Activated naive CD8-positive, alpha-beta T cell treated with anti-CD3 and anti-CD28 coated beads, Interleukin-2, amount 10 ng/mL, durations not matched to agents 7 days and 5 days (primary cell): ENCODE measurements at regions not wholly inside any gene's neighbourhood (a gene's known extent, or its start where the extent isn't known, plus 50 kb on each side); places are given as distances from the start of the nearest gene placed in this dataset.

Experiments
- ATAC-seq: fragments of 150-1000 bp; cut with Tn5 transposase; one replicate; pipeline ENCODE4 v1.10.0; 2021; ENCODE audit warnings: low read depth, moderate library complexity
- POLR2A ChIA-PET: fragments of 350-600 bp; sonication (Branson Sonifier 250); formaldehyde crosslinking; loops from one replicate; lab custom pipeline; 2021; ENCODE audit warnings: antibody characterized with exemption; lab: Charles Lee
- DNase-seq: peaks from one replicate; pipeline ENCODE4 v3.0.0; 2021
- H3K27ac Mint-ChIP-seq: one replicate; pipeline ENCODE4 v1.8.0; 2022; ENCODE audit warnings: mild to moderate bottlenecking, mixed read lengths
- H3K27me3 Mint-ChIP-seq: one replicate; pipeline ENCODE4 v1.8.0; 2022; ENCODE audit warnings: mild to moderate bottlenecking, moderate library complexity, mixed read lengths
- H3K36me3 Mint-ChIP-seq: one replicate; pipeline ENCODE4 v1.8.0; 2021; ENCODE audit warnings: mild to moderate bottlenecking, mixed read lengths
- H3K4me1 Mint-ChIP-seq: one replicate; pipeline ENCODE4 v1.8.0; 2021; ENCODE audit warnings: mixed read lengths
- H3K4me3 Mint-ChIP-seq: one replicate; pipeline ENCODE4 v1.8.0; 2022; ENCODE audit warnings: mild to moderate bottlenecking, moderate library complexity, mixed read lengths
- H3K9me3 Mint-ChIP-seq: one replicate; pipeline ENCODE4 v1.8.0; 2021; ENCODE audit warnings: mixed read lengths

- ATAC-seq = no peak
- H3K27ac Mint-ChIP-seq = no peak overlapping the region
- peaks cover 2% of the 10 kb centered on the region for H3K9me3 Mint-ChIP-seq
- no peaks in the 10 kb centered on the region for H3K27me3 Mint-ChIP-seq
- H3K4me3 Mint-ChIP-seq = no peak overlapping the region
- POLR2A ChIA-PET = no interaction called here
- DNase-seq = no peak
- H3K36me3 Mint-ChIP-seq = no peaks in the 10 kb centered on the region
- H3K4me1 Mint-ChIP-seq = no peaks in the 10 kb centered on the region
Observed at GRCh38 chr18:44392933-44393332, 287.8 kb upstream of the SETBP1 start.

GRCh38 chr18:44393406-44393805 is 287.3 kb upstream of the SETBP1 start:
- no peaks in the 10 kb centered on the region for H3K36me3 Mint-ChIP-seq
- ATAC-seq = no peak
- no peak overlapping the region for H3K27ac Mint-ChIP-seq
- H3K4me1 Mint-ChIP-seq = no peaks in the 10 kb centered on the region
- DNase-seq = no peak
- peaks cover 2% of the 10 kb centered on the region for H3K27me3 Mint-ChIP-seq
- POLR2A ChIA-PET = no interaction called here
- H3K4me3 Mint-ChIP-seq = no peak overlapping the region
- H3K9me3 Mint-ChIP-seq = peaks cover 2% of the 10 kb centered on the region

GRCh38 chr18:44396550-44396949 is 284.1 kb upstream of the SETBP1 start:
- no peak for ATAC-seq
- no peak for DNase-seq
- H3K4me1 Mint-ChIP-seq = no peaks in the 10 kb centered on the region
- POLR2A ChIA-PET = no interaction called here
- H3K27me3 Mint-ChIP-seq = peaks cover 5% of the 10 kb centered on the region
- H3K4me3 Mint-ChIP-seq = no peak overlapping the region
- no peaks in the 10 kb centered on the region for H3K36me3 Mint-ChIP-seq
- H3K27ac Mint-ChIP-seq = no peak overlapping the region
- peaks cover 2% of the 10 kb centered on the region for H3K9me3 Mint-ChIP-seq

- H3K4me1 Mint-ChIP-seq = no peaks in the 10 kb centered on the region
- no peaks in the 10 kb centered on the region for H3K36me3 Mint-ChIP-seq
- POLR2A ChIA-PET = no interaction called here
- no peak overlapping the region for H3K4me3 Mint-ChIP-seq
- peaks cover 1% of the 10 kb centered on the region for H3K9me3 Mint-ChIP-seq
- H3K27ac Mint-ChIP-seq = no peak overlapping the region
- no peaks in the 10 kb centered on the region for H3K27me3 Mint-ChIP-seq
- DNase-seq (no peak), ATAC-seq (no peak)
Observed at GRCh38 chr18:44409071-44409470, 271.6 kb upstream of the SETBP1 start.

GRCh38 chr18:44409515-44409914 is 271.2 kb upstream of the SETBP1 start:
- Mint-ChIP-seq H3K27ac (no peak overlapping the region), H3K36me3 (no peaks in the 10 kb centered on the region), H3K9me3 (peaks cover 3% of the 10 kb centered on the region), H3K27me3 (no peaks in the 10 kb centered on the region), H3K4me3 (no peak overlapping the region), H3K4me1 (no peaks in the 10 kb centered on the region)
- no peak for DNase-seq
- no peak for ATAC-seq
- POLR2A ChIA-PET = no interaction called here

- ATAC-seq (no peak), DNase-seq (no peak)
- Mint-ChIP-seq H3K9me3 (peaks cover 4% of the 10 kb centered on the region), H3K36me3 (no peaks in the 10 kb centered on the region), H3K27ac (no peak overlapping the region), H3K4me3 (no peak overlapping the region), H3K27me3 (no peaks in the 10 kb centered on the region), H3K4me1 (no peaks in the 10 kb centered on the region)
- POLR2A ChIA-PET = no interaction called here
Observed at GRCh38 chr18:44410740-44411139, 269.9 kb upstream of the SETBP1 start.

GRCh38 chr18:44411262-44411905 is 269.3 kb upstream of the SETBP1 start:
- DNase-seq = no peak
- no peak overlapping the region for H3K27ac Mint-ChIP-seq
- H3K9me3 Mint-ChIP-seq = peaks cover 4% of the 10 kb centered on the region
- ATAC-seq = no peak
- H3K36me3 Mint-ChIP-seq = no peaks in the 10 kb centered on the region
- H3K4me3 Mint-ChIP-seq = no peak overlapping the region
- H3K4me1 Mint-ChIP-seq = no peaks in the 10 kb centered on the region
- POLR2A ChIA-PET = no interaction called here
- no peaks in the 10 kb centered on the region for H3K27me3 Mint-ChIP-seq

GRCh38 chr18:44411976-44412375 is 268.7 kb upstream of the SETBP1 start:
- DNase-seq (no peak), ATAC-seq (no peak)
- Mint-ChIP-seq H3K4me3 (no peak overlapping the region), H3K27ac (no peak overlapping the region), H3K27me3 (no peaks in the 10 kb centered on the region), H3K4me1 (no peaks in the 10 kb centered on the region), H3K36me3 (no peaks in the 10 kb centered on the region), H3K9me3 (peaks cover 4% of the 10 kb centered on the region)
- POLR2A ChIA-PET = no interaction called here

- peaks cover 10% of the 10 kb centered on the region for H3K9me3 Mint-ChIP-seq
- POLR2A ChIA-PET = no interaction called here
- no peak overlapping the region for H3K4me3 Mint-ChIP-seq
- H3K27ac Mint-ChIP-seq = no peak overlapping the region
- peaks cover 2% of the 10 kb centered on the region for H3K27me3 Mint-ChIP-seq
- ATAC-seq (no peak), DNase-seq (no peak)
- no peaks in the 10 kb centered on the region for H3K4me1 Mint-ChIP-seq
- no peaks in the 10 kb centered on the region for H3K36me3 Mint-ChIP-seq
Observed at GRCh38 chr18:44423814-44424644, 256.7 kb upstream of the SETBP1 start.

GRCh38 chr18:44424645-44425035 is 256.0 kb upstream of the SETBP1 start:
- no peak overlapping the region for H3K27ac Mint-ChIP-seq

GRCh38 chr18:44425161-44425560 is 255.5 kb upstream of the SETBP1 start:
- Mint-ChIP-seq H3K36me3 (no peaks in the 10 kb centered on the region), H3K27me3 (peaks cover 2% of the 10 kb centered on the region), H3K4me1 (no peaks in the 10 kb centered on the region), H3K4me3 (no peak overlapping the region), H3K9me3 (peaks cover 6% of the 10 kb centered on the region), H3K27ac (no peak overlapping the region)
- ATAC-seq = no peak
- no peak for DNase-seq
- POLR2A ChIA-PET = no interaction called here

More at GRCh38 chr18:44424645-44425035, 256.0 kb upstream of the SETBP1 start:
- ATAC-seq (no peak), DNase-seq (no peak)
- POLR2A ChIA-PET = no interaction called here
- H3K4me3 Mint-ChIP-seq = no peak overlapping the region
- H3K4me1 Mint-ChIP-seq = no peaks in the 10 kb centered on the region
- H3K9me3 Mint-ChIP-seq = peaks cover 6% of the 10 kb centered on the region
- peaks cover 2% of the 10 kb centered on the region for H3K27me3 Mint-ChIP-seq
- no peaks in the 10 kb centered on the region for H3K36me3 Mint-ChIP-seq

GRCh38 chr18:44437603-44438002 is 243.1 kb upstream of the SETBP1 start:
- Mint-ChIP-seq H3K36me3 (no peaks in the 10 kb centered on the region), H3K4me3 (no peak overlapping the region)

GRCh38 chr18:44450226-44450625 is 230.5 kb upstream of the SETBP1 start:
- Mint-ChIP-seq H3K36me3 (no peaks in the 10 kb centered on the region), H3K27ac (no peak overlapping the region), H3K4me1 (no peaks in the 10 kb centered on the region), H3K9me3 (no peaks in the 10 kb centered on the region), H3K27me3 (no peaks in the 10 kb centered on the region), H3K4me3 (no peak overlapping the region)
- POLR2A ChIA-PET = no interaction called here
- ATAC-seq = no peak
- DNase-seq = no peak

More at GRCh38 chr18:44437603-44438002, 243.1 kb upstream of the SETBP1 start:
- DNase-seq (no peak), ATAC-seq (no peak)
- no peak overlapping the region for H3K27ac Mint-ChIP-seq
- H3K27me3 Mint-ChIP-seq = no peaks in the 10 kb centered on the region
- peaks cover 4% of the 10 kb centered on the region for H3K9me3 Mint-ChIP-seq
- H3K4me1 Mint-ChIP-seq = no peaks in the 10 kb centered on the region
- POLR2A ChIA-PET = no interaction called here

- peaks cover 2% of the 10 kb centered on the region for H3K9me3 Mint-ChIP-seq
- no peak for ATAC-seq
- peaks cover 6% of the 10 kb centered on the region for H3K27me3 Mint-ChIP-seq
- no peaks in the 10 kb centered on the region for H3K4me1 Mint-ChIP-seq
- no peak overlapping the region for H3K27ac Mint-ChIP-seq
- H3K36me3 Mint-ChIP-seq = no peaks in the 10 kb centered on the region
- POLR2A ChIA-PET = no interaction called here
- H3K4me3 Mint-ChIP-seq = no peak overlapping the region
- no peak for DNase-seq
Observed at GRCh38 chr18:44452346-44452745, 228.3 kb upstream of the SETBP1 start.
